ENCODE measurements at regions not wholly inside any gene's neighbourhood (a gene's known extent, or its start where the extent isn't known, plus 50 kb on each side); places are given as distances from the start of the nearest gene placed in this dataset.

DNA sequence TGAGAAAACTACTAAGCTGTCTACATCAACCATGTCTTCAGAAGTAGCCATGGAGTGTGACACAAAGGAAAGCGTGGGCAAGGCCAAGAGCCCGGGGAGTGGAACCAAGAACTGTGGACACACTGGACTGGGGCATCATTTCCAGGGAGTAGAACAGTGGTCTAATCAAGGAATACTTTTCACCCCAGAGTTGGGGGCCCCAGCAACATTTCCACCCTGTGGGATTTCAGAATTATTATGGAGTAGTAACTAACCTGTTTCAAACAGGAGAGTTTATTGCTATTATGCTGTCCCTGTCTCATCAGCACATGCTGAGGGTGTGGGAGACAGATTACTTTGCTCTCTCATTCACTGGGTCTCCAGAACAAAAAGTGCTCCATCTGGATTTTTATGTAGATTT lies 58.0 kb upstream of the FSTL4 start:
- no peak overlapping the region for H3K27ac ChIP-seq
- no peak for TF ChIP-seq CTCF (conservative IDR thresholded peaks at IDR 0.05)
- TF ChIP-seq ZFX (IDR thresholded peaks at IDR 0.05): no peak

GRCh38 chr5:133669472-133669871 lies 57.1 kb upstream of the FSTL4 start:
- H3K27ac ChIP-seq: no peak overlapping the region
- TF ChIP-seq CTCF (conservative IDR thresholded peaks at IDR 0.05): no peak
- TF ChIP-seq ZFX (IDR thresholded peaks at IDR 0.05): no peak

- H3K27ac ChIP-seq: no peak overlapping the region
- no peak for TF ChIP-seq ZFX (IDR thresholded peaks at IDR 0.05)
- no peak for TF ChIP-seq CTCF (conservative IDR thresholded peaks at IDR 0.05)
These were observed 56.1 kb upstream of the FSTL4 start for GRCh38 chr5:133668458-133668857.

- H3K27ac ChIP-seq: no peak overlapping the region
- TF ChIP-seq CTCF (conservative IDR thresholded peaks at IDR 0.05) (no peak), ZFX (IDR thresholded peaks at IDR 0.05) (no peak)
These were observed 54.9 kb upstream of the FSTL4 start for GRCh38 chr5:133667217-133667616.

DNA sequence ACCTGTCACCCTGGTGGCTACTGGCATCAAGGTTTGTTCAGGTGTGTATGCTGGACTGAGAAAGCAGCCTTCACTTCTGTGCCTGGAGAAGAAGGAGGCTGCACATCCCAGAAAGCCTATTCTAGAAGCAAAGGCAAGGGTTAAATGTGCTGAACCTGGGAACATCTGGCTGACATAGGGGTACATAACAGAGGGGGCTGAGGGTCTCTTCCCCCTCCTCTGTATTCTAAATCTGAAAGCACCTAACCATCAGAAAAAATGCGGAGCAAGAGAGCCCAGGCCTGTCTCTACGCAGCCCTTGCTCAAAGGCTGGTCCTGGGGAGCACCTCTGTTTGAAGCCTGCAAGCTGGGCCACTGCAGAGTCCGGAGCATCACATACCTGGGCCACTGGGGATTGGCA lies 53.2 kb upstream of the FSTL4 start:
- no peak overlapping the region for H3K27ac ChIP-seq
- TF ChIP-seq CTCF (conservative IDR thresholded peaks at IDR 0.05) (no peak), ZFX (IDR thresholded peaks at IDR 0.05) (no peak)

DNA sequence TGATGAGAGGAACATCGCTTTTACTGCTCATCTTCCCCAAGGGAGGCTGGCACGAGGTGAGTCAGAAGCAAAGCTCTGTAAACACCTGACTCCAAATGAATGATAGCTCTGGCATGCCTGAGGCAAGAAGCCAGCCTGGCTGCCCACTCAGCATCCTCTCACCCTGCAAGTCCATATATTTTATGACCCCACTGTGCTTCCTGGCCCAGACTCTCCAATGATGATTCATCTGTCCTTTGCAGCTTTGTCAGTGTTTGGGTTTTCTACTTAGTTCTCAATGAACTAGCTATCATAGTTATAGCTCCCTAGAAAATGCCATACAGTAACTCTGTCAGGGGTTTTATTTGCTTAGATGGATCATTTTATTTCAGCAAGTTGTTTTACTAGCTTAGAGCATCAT lies 52.1 kb upstream of the FSTL4 start:
- TF ChIP-seq ZFX (IDR thresholded peaks at IDR 0.05) (no peak), CTCF (conservative IDR thresholded peaks at IDR 0.05) (no peak)
- H3K27ac ChIP-seq: no peak overlapping the region

- H3K27ac ChIP-seq: no peak overlapping the region
- no peak for TF ChIP-seq ZFX (IDR thresholded peaks at IDR 0.05)
- TF ChIP-seq CTCF (conservative IDR thresholded peaks at IDR 0.05): no peak
These were observed 51.2 kb upstream of the FSTL4 start for GRCh38 chr5:133663397-133664054.
